ENCODE measurements at regions not wholly inside any gene's neighbourhood (a gene's known extent, or its start where the extent isn't known, plus 50 kb on each side); places are given as distances from the start of the nearest gene placed in this dataset.

- no peak for TF ChIP-seq CTCF (IDR thresholded peaks at IDR 0.05; ENCODE audit: low read depth, low read length)
- no peaks in the 10 kb centered on the region for H3K27me3 ChIP-seq
- no peak for DNase-seq (ENCODE audit: low read depth in 1 of 2, low spot score in 1 of 2)
These were observed 267.5 kb upstream of the OPRM1 start for GRCh38 chr6:153771577-153771976.

GRCh38 chr6:153767127-153767526 is 271.9 kb upstream of the OPRM1 start:
- H3K27ac ChIP-seq: no peak overlapping the region
- no peak for DNase-seq (ENCODE audit: low read depth in 1 of 2, low spot score in 1 of 2)
- TF ChIP-seq CTCF (IDR thresholded peaks at IDR 0.05; ENCODE audit: low read depth, low read length): no peak
- H3K27me3 ChIP-seq: no peaks in the 10 kb centered on the region
- H3K4me1 ChIP-seq (ENCODE audit: low read depth): no peaks in the 10 kb centered on the region
- H3K9me3 ChIP-seq (ENCODE audit: low read depth): no peaks in the 10 kb centered on the region
- H3K36me3 ChIP-seq: no peaks in the 10 kb centered on the region
- no peak overlapping the region for H3K4me3 ChIP-seq

More at GRCh38 chr6:153771577-153771976, 267.5 kb upstream of the OPRM1 start:
- Histone ChIP-seq H3K4me1 (ENCODE audit: low read depth) (no peaks in the 10 kb centered on the region), H3K4me3 (no peak overlapping the region), H3K9me3 (ENCODE audit: low read depth) (no peaks in the 10 kb centered on the region), H3K36me3 (no peaks in the 10 kb centered on the region), H3K27ac (no peak overlapping the region)

- no peak for TF ChIP-seq CTCF (IDR thresholded peaks at IDR 0.05; ENCODE audit: low read depth, low read length)
- Histone ChIP-seq H3K9me3 (ENCODE audit: low read depth) (no peaks in the 10 kb centered on the region), H3K27ac (no peak overlapping the region), H3K36me3 (no peaks in the 10 kb centered on the region), H3K27me3 (no peaks in the 10 kb centered on the region), H3K4me3 (no peak overlapping the region), H3K4me1 (ENCODE audit: low read depth) (no peaks in the 10 kb centered on the region)
- no peak for DNase-seq (ENCODE audit: low read depth in 1 of 2, low spot score in 1 of 2)
These were observed 280.5 kb upstream of the OPRM1 start for GRCh38 chr6:153758516-153758915.

DNA sequence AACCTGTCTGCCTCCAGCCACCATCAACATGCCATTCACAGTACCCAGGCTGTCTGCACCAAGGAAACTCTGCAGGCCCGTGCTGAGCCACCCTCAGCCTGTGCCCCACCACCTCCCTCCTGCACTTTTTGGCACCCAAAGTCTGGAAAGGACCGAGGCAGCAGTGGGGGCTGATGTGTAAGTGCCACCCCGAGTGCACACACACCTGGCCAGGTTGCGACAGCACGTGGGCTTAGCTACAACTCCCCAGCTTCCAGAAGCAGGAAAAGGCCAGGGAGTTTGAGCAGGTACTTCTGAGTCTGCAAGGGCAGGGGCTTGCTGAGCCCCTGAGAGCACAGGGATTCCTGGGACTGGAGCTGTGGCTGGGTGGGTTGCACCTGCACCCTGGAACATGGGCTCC is 303.3 kb upstream of the OPRM1 start:
- no peaks in the 10 kb centered on the region for H3K9me3 ChIP-seq (ENCODE audit: low read depth)
- H3K36me3 ChIP-seq: no peaks in the 10 kb centered on the region
- no peaks in the 10 kb centered on the region for H3K27me3 ChIP-seq
- no peaks in the 10 kb centered on the region for H3K4me1 ChIP-seq (ENCODE audit: low read depth)
- H3K27ac ChIP-seq: no peak overlapping the region
- DNase-seq (ENCODE audit: low read depth in 1 of 2, low spot score in 1 of 2): no peak
- no peak overlapping the region for H3K4me3 ChIP-seq
- no peak for TF ChIP-seq CTCF (IDR thresholded peaks at IDR 0.05; ENCODE audit: low read depth, low read length)

- Histone ChIP-seq H3K4me3 (no peak overlapping the region), H3K4me1 (ENCODE audit: low read depth) (peaks cover 10% of the 10 kb centered on the region), H3K9me3 (ENCODE audit: low read depth) (no peaks in the 10 kb centered on the region), H3K27ac (no peak overlapping the region), H3K36me3 (no peaks in the 10 kb centered on the region), H3K27me3 (no peaks in the 10 kb centered on the region)
- TF ChIP-seq CTCF (IDR thresholded peaks at IDR 0.05; ENCODE audit: low read depth, low read length): no peak
- no peak for DNase-seq (ENCODE audit: low read depth in 1 of 2, low spot score in 1 of 2)
These were observed 309.9 kb upstream of the OPRM1 start for GRCh38 chr6:153729189-153729588.

- Histone ChIP-seq H3K27ac (no peak overlapping the region), H3K36me3 (no peaks in the 10 kb centered on the region), H3K9me3 (ENCODE audit: low read depth) (no peaks in the 10 kb centered on the region), H3K27me3 (no peaks in the 10 kb centered on the region), H3K4me3 (no peak overlapping the region), H3K4me1 (ENCODE audit: low read depth) (peaks cover 10% of the 10 kb centered on the region)
- DNase-seq (ENCODE audit: low read depth in 1 of 2, low spot score in 1 of 2): peak in 1 of 2 donors; percentile 53
- TF ChIP-seq CTCF (IDR thresholded peaks at IDR 0.05; ENCODE audit: low read depth, low read length): no peak
These were observed 311.2 kb upstream of the OPRM1 start for GRCh38 chr6:153727885-153728284.
